Sciatic nerve (tissue), 2 donors: ENCODE measurements at regions not wholly inside any gene's neighbourhood (a gene's known extent, or its start where the extent isn't known, plus 50 kb on each side); places are given as distances from the start of the nearest gene placed in this dataset.
"Not testable (repeated sequence)": the region's sequence is repeated elsewhere in the genome, so short reads cannot be mapped to it uniquely, and the experiment has no call there.

Experiments used
- ATAC-seq: fragments of 200-7000 bp; cut with Tn5 transposase; one replicate; pipeline ENCODE4 v1.9.1; 2020; ENCODE audit warnings: mild to moderate bottlenecking, moderate library complexity
- DNase-seq: peaks from one replicate; pipeline ENCODE4 v3.0.0-alpha.2; 2020; ENCODE audit warnings: low spot score
- intact Hi-C: fragments of 100-400 bp; cut with DNase I; formaldehyde crosslinking; loops from one replicate; pipeline ENCODE4 v1.14.2; 2022
- donor health status: DM: no; HTN: no; CAD: no.
- donor health status: DM: no; HTN: no; CAD: no.

- no peak for DNase-seq
- intact Hi-C loops = no loop called here
- ATAC-seq = no peak
These were observed 158.2 kb downstream of the QRSL1 start for GRCh38 chr6:106787327-106788196.

- ATAC-seq = no peak
- no peak for DNase-seq
- intact Hi-C loops = no loop called here
These were observed 155.9 kb downstream of the QRSL1 start for GRCh38 chr6:106785298-106785697.

DNA sequence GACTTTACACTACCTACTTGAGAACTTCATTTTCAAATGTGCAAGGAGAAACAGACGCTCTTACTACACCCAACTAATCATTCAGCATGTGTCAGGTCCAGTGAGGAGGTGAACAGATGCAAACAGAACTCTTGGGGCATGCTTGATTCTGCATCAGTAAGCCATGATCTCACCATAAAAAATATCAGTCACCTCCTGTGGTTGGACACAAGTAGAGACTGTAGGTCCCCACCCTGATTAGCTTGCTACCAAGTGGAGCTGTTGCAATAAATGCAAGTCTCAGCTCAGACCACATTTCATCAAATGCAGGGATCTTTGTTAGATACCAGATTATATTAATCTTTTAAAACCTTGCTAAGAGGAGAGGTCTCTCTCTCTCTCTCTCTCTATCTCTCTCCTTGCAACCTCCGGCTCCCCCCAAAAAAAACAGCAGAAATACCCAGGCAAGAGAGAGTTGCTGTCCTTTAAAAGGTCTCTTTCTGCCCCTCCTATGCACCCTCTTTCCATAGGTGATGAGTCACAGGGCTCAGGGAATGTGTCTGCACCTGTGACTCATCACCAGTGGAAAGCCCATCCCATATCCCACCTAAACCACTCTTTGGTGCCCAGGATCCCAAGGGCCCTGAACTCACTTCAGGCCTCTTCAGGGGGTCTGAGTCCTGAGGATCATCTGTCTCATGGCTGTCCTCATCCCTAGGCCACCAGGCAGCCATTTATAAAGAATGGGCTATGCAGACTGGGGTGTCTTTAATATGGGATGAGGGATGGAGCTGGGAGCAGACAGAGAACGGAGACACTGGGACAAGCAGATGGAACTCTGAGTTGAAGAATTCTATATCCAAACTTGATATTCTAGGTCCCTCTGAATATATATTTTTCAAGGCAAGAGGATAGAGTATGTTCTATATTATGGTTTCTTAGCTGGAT lies 154.5 kb downstream of the QRSL1 start:
- intact Hi-C loops = no loop called here
- no peak for DNase-seq
- no peak for ATAC-seq

GRCh38 chr6:106782536-106783285 lies 153.3 kb downstream of the QRSL1 start:
- DNase-seq = no peak
- intact Hi-C loops = no loop called here
- ATAC-seq = no peak

DNA sequence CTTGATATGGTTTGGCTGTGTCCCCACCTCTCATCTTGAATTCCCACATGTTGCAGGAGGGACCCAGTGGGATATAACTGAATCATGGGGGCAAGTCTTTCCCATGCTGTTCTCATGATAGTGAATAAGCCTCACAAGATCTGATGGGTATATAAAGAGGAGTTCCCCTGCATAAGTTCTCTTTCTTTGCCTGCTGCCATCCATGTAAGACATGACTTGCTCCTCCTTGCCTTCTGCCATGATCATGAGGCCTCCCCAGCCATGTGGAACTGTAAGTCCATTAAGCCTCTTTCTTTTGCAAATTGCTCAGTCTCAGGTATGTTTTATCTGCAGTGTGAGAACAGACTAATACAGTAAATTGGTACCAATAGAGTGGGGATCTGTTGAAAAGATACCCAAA lies 150.2 kb downstream of the QRSL1 start:
- DNase-seq, intact Hi-C loops, ATAC-seq: not testable (repeated sequence)

DNA sequence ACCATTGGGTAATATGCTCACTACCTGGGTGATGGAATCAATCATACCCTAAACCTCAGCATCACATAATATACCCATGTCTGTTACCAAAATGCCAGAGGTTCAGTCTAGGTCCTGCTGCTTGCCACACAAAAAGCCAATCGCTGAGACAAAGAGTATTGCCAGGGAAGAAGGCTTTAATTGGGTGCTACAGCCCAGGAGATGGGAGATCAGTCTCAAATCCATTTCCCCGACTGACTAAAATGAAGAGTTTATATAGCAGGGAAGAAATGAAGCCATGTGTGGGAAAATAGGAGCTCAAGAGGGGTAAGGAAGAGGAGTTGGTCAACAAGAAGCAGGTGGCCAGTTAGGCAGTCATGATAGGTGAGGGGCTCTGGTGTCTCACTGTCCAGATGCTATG lies 149.6 kb downstream of the QRSL1 start:
- intact Hi-C loops = no loop called here
- no peak for ATAC-seq
- DNase-seq = no peak

DNA sequence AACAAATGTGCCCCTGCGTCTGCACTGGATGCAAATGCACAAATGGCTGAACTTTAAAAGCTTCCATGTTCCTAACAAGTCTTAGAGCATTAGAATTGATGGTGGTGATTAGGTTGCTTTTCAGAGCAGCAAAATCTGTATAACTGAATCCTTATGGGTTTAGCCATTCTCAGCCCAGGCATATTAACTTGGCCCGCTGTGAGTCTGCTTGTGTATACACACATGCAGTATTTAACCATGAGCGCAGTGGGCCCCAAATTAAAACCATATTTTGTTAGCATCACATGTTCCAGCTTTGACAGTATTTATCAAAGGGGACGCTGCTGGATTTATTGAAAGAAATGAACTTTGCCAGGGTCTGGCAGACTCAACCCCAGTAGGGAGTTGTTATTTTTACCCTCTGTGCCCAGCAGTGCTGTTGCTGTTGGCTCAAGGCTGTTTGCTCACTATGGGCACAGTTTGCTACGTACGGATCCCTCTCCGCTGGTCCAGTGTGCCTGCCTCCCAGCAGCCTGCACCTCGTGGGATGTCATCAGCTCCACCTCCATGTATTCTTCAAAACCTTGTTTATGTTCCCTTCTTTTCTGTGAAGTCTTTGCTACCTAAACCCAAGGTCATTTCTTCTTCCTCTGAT lies 144.7 kb downstream of the QRSL1 start:
- no peak for DNase-seq
- intact Hi-C loops = no loop called here
- no peak for ATAC-seq

GRCh38 chr6:106773522-106773921 lies 144.1 kb downstream of the QRSL1 start:
- ATAC-seq = no peak
- DNase-seq = no peak
- intact Hi-C loops = no loop called here

- no peak for ATAC-seq
- DNase-seq = no peak
- intact Hi-C loops = no loop called here
These were observed 143.1 kb downstream of the QRSL1 start for GRCh38 chr6:106772270-106773142.

GRCh38 chr6:106771822-106772221 lies 142.4 kb downstream of the QRSL1 start:
- intact Hi-C loops = no loop called here
- DNase-seq (no peak), ATAC-seq (no peak)

DNA sequence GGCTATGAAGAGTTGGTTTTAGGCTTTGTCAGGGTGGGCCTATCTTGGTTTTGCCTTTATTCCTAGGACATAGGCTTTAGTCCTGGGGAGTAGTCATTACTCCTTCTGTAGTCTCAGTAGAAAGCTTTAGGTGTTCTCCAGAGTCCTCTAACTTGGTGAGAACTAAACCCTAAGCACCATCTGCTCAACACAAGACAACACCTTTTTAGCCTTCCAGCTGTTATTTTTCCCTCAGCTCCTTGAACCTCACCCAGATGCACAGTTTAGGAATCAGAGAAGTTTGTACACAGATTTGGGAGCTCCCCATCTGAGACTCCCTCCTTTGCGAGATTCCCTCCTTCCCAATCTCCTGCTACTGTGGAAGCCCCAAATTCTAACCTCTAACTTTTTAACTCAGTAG lies 141.3 kb downstream of the QRSL1 start:
- intact Hi-C loops = no loop called here
- ATAC-seq (no peak), DNase-seq (no peak)

- intact Hi-C loops = no loop called here
- DNase-seq (no peak), ATAC-seq (no peak)
These were observed 140.7 kb downstream of the QRSL1 start for GRCh38 chr6:106770081-106770480.

GRCh38 chr6:106767271-106767670 lies 137.9 kb downstream of the QRSL1 start:
- ATAC-seq (no peak), DNase-seq (no peak)
- intact Hi-C loops = no loop called here

DNA sequence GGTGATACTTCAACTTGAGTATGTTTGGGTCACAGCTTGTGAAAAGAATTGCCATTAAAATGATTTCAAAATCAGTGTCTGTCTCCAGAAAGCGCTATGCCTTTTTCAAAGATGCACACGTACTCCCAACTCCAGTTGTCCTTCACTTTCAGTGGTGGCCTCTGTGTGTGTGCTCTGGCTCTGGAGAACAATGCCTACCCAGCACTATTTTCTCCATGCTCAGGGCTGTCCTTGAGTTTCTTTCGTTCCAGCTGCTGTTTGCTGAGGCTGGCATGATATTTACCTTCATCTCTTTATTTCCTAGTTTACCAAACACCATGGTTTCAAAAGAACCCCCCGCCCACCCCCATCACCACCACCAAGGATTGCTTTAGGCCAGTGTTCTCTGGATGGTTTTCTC lies 136.8 kb downstream of the QRSL1 start:
- ATAC-seq (no peak), DNase-seq (no peak)
- intact Hi-C loops = no loop called here

DNA sequence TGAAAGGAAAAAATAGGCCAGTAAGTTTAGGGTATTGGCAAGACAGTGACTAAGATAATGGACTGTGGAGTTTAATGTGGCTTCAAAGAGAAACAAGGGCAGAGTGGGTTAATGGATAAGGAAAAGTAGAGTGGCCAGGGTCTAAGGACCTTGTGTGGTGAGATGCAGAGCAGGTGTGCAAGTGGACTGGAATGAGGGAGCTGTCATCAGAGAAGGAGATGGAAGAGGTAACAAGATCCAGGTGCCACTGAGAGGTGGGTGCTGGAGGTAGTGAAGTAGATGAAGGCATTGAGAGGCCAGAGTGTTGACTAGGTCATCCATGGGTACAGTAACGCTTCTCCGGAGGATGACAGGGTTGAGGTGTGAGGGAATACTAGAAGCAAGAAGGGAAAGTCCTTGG lies 136.1 kb downstream of the QRSL1 start:
- intact Hi-C loops = no loop called here
- no peak for DNase-seq
- ATAC-seq = no peak

GRCh38 chr6:106764353-106764980 lies 135.1 kb downstream of the QRSL1 start:
- intact Hi-C loops = no loop called here
- ATAC-seq (no peak), DNase-seq (no peak)

DNA sequence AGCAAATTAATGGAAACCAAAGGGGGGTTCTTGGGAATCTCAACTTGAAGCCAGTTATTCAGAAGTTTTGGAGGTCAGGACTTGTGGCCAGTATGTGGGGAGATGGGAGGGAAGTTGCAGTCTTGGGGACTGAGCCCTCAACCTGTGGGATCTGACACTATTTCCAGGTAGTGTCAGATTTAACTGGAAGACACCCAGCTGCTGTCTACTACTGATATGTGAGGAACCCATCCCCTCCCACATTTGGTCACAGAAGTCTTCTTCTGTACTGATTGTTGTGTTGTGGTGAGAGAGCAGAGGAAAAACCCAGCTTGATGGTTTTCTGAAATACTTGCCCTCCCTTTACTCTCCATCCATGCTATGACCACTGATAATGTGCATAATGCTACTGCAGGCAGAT lies 134.0 kb downstream of the QRSL1 start:
- DNase-seq = no peak
- ATAC-seq = no peak
- intact Hi-C loops = no loop called here

GRCh38 chr6:106761160-106761559 lies 131.8 kb downstream of the QRSL1 start:
- no peak for DNase-seq
- no peak for ATAC-seq
- intact Hi-C loops = no loop called here
